ENCODE measurements at regions not wholly inside any gene's neighbourhood (a gene's known extent, or its start where the extent isn't known, plus 50 kb on each side); places are given as distances from the start of the nearest gene placed in this dataset.

DNA sequence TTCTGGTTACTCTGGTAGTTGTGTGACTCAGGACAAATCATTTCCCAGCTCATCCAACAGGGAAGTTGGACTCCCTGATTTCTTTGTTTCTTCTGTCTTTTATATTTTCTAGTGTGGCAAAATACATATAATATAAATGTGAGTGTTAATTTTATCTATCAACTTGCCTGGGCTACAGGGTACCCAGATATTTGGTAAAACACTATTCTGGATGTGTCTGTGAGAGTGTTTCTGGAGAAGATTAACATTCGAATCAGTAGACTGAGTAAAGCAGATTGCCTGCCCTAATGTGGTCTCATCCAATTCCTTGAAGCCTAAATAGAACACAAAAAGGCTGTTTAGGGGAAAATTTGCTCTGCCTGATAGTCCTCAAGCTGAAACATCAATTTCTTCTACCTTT is 91.1 kb upstream of the EPCAM start:
- peaks cover 11 to 14% of the 10 kb centered on the region in 2 experiments for H3K9me3 Mint-ChIP-seq
- H3K4me1 Mint-ChIP-seq, result peaks cover 32 to 37% of the 10 kb centered on the region in 2 experiments
- Histone ChIP-seq H2BK5ac (ENCODE audit: insufficient read length, low read length) (no peak overlapping the region), H3K27me3 (ENCODE audit: insufficient read depth, low read length) (no peaks in the 10 kb centered on the region), H3K4me2 (ENCODE audit: insufficient read depth, insufficient read length, low read length) (no peak overlapping the region), H3K27ac (ENCODE audit: insufficient read length, low read depth, low read length) (no peak overlapping the region), H3K79me2 (ENCODE audit: insufficient read depth, low read length) (no peaks in the 10 kb centered on the region), H3K23ac (ENCODE audit: insufficient read length, low read depth, low read length) (no peak overlapping the region), H2BK120ac (ENCODE audit: low read depth, low read length, poor library complexity, severe bottlenecking) (no peak overlapping the region), H3K9ac (ENCODE audit: extremely low read depth, insufficient read length, low read length) (no peak overlapping the region), H3K56ac (ENCODE audit: insufficient read length, low read depth, low read length) (no peak overlapping the region), H4K20me1 (ENCODE audit: control insufficient read depth, insufficient read depth, insufficient read length) (no peaks in the 10 kb centered on the region), H3K23me2 (ENCODE audit: insufficient read length, low read depth, low read length, poor library complexity, severe bottlenecking) (no peaks in the 10 kb centered on the region), H2BK12ac (ENCODE audit: insufficient read length, low read depth, low read length) (no peak overlapping the region), H3K14ac (ENCODE audit: insufficient read depth, low read length) (no peak overlapping the region), H3K79me1 (ENCODE audit: insufficient read depth, low read depth, low read length, poor library complexity, severe bottlenecking) (no peaks in the 10 kb centered on the region), H3K18ac (ENCODE audit: insufficient read length, low read depth, low read length) (no peak overlapping the region), H3K9me3 (ENCODE audit: control insufficient read depth, low read depth, low read length) (no peaks in the 10 kb centered on the region), H3T11ph (ENCODE audit: low read length) (no peak overlapping the region), H3K4ac (ENCODE audit: low read depth, low read length) (no peak overlapping the region), H4K5ac (ENCODE audit: insufficient read length, low read depth, low read length) (no peak overlapping the region), H2AFZ (ENCODE audit: low read length) (no peak overlapping the region), H2BK15ac (ENCODE audit: low read depth, low read length) (no peak overlapping the region), H3K4me1 (ENCODE audit: insufficient read depth, low read length) (peaks cover 2% of the 10 kb centered on the region; the same call in 1 of the 2 replicates), H2AK5ac (ENCODE audit: insufficient read length, low read length) (no peak overlapping the region), H4K8ac (replicated peaks; ENCODE audit: insufficient read length, low read depth, low read length) (no peak overlapping the region), H4K91ac (ENCODE audit: insufficient read length, low read depth, low read length) (no peak overlapping the region), H2BK20ac (ENCODE audit: low read depth, low read length, poor library complexity, severe bottlenecking) (no peak overlapping the region)
- no peak for DNase-seq
- H3K27ac Mint-ChIP-seq, result no peak overlapping the region
- TF ChIP-seq, protein P1, sequence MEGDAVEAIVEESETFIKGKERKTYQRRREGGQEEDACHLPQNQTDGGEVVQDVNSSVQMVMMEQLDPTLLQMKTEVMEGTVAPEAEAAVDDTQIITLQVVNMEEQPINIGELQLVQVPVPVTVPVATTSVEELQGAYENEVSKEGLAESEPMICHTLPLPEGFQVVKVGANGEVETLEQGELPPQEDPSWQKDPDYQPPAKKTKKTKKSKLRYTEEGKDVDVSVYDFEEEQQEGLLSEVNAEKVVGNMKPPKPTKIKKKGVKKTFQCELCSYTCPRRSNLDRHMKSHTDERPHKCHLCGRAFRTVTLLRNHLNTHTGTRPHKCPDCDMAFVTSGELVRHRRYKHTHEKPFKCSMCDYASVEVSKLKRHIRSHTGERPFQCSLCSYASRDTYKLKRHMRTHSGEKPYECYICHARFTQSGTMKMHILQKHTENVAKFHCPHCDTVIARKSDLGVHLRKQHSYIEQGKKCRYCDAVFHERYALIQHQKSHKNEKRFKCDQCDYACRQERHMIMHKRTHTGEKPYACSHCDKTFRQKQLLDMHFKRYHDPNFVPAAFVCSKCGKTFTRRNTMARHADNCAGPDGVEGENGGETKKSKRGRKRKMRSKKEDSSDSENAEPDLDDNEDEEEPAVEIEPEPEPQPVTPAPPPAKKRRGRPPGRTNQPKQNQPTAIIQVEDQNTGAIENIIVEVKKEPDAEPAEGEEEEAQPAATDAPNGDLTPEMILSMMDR (conservative IDR thresholded peaks at IDR 0.05), result no peak
- peaks cover 0 to 15% (median 4%) of the 10 kb centered on the region in 3 experiments; a peak in 5 of 7 replicates for H3K36me3 Mint-ChIP-seq (ENCODE audit: insufficient read depth in 1 of 3, low read depth in 3 of 3)
- no peaks in the 10 kb centered on the region for H3K27me3 Mint-ChIP-seq (ENCODE audit: low read depth)
- no peak overlapping the region for H3K4me3 Mint-ChIP-seq
- no CpG with 5 or more reads among the region's 1 CpG for WGBS (ENCODE audit: extremely low coverage, insufficient read length, low lambda C conversion rate)
